A673 (cell line): ENCODE measurements at regions not wholly inside any gene's neighbourhood (a gene's known extent, or its start where the extent isn't known, plus 50 kb on each side); places are given as distances from the start of the nearest gene placed in this dataset.
A peak's percentile ranks its signal among the peaks of the same experiment; 100 is the strongest.
"Not testable (repeated sequence)": the region's sequence is repeated elsewhere in the genome, so short reads cannot be mapped to it uniquely, and the experiment has no call there.

Source experiments
- BruUV-seq: library from RNA; stranded (reverse); fragments of 400-500 nt; replicated peaks from 2 replicates; lab custom pipeline; 2021; lab: Mats Ljungman, UMichigan
- CTCF ChIA-PET: fragments of 300-600 bp; sonication (Branson Sonifier 250); formaldehyde crosslinking; loops from one replicate; lab custom pipeline; 2022; ENCODE audit warnings: antibody characterized with exemption; lab: Charles Lee
- POLR2A ChIA-PET: fragments of 300-600 bp; sonication (Branson Sonifier 250); formaldehyde crosslinking; loops from one replicate; lab custom pipeline; 2022; ENCODE audit warnings: antibody characterized with exemption; ENCODE audit not compliant: low non-redundant PET; lab: Charles Lee
- DNase-seq: peaks from one replicate; pipeline ENCODE4 v3.0.0-alpha.2; 2015; ENCODE audit warnings: low spot score
- H3K27ac ChIP-seq: fragments of 200-600 bp; sonication (generic); 2 replicates; pipeline ENCODE4 v1.5.1; 2016; ENCODE audit warnings: mixed run types, low read depth, mild to moderate bottlenecking, mixed read lengths, antibody characterized with exemption, low read length; ENCODE audit not compliant: poor library complexity, severe bottlenecking
- H3K27me3 ChIP-seq: fragments of 200-600 bp; sonication (generic); replicated peaks from 2 replicates; pipeline ENCODE4 v1.6.1; 2017; ENCODE audit warnings: mixed run types, low read depth, mild to moderate bottlenecking, mixed read lengths, antibody characterized with exemption, low read length; ENCODE audit not compliant: insufficient read depth, poor library complexity
- H3K36me3 ChIP-seq: fragments of 200-600 bp; sonication (generic); 2 replicates; pipeline ENCODE4 v1.6.1; 2016; ENCODE audit warnings: mixed run types, mild to moderate bottlenecking, mixed read lengths, antibody characterized with exemption, low read length; ENCODE audit not compliant: insufficient read depth, poor library complexity, severe bottlenecking
- H3K4me1 ChIP-seq: fragments of 200-600 bp; sonication (generic); 2 replicates; pipeline ENCODE4 v1.6.1; 2017; ENCODE audit warnings: mixed run types, mild to moderate bottlenecking, mixed read lengths, antibody characterized with exemption, low read length; ENCODE audit not compliant: insufficient read depth, poor library complexity, severe bottlenecking
- H3K4me3 ChIP-seq: fragments of 200-600 bp; sonication (generic); 2 replicates; pipeline ENCODE4 v1.5.1; 2016; ENCODE audit warnings: low read depth, mixed run types, mild to moderate bottlenecking, mixed read lengths, low read length; ENCODE audit not compliant: poor library complexity, severe bottlenecking
- H3K9me3 ChIP-seq: fragments of 200-600 bp; sonication (generic); 2 replicates; pipeline ENCODE4 v1.6.1; 2016; ENCODE audit warnings: mixed run types, low read depth, mild to moderate bottlenecking, mixed read lengths, antibody characterized with exemption, low read length; ENCODE audit not compliant: poor library complexity, severe bottlenecking
- EZH2 ChIP-seq: fragments of 200-600 bp; sonication (generic); IDR thresholded peaks from 2 replicates; pipeline ENCODE4 v1.6.1; 2017; ENCODE audit warnings: borderline replicate concordance, low read depth, mild to moderate bottlenecking, mixed read lengths, antibody characterized with exemption, low read length; ENCODE audit not compliant: poor library complexity, severe bottlenecking
- intact Hi-C: fragments of 100-400 bp; cut with micrococcal nuclease; formaldehyde crosslinking; loops from one replicate; pipeline ENCODE4 v1.10.0; 2022; ENCODE audit not compliant: unreplicated experiment
- TF ChIP-seq, protein P1 (sequence below): fragments of 300-800, 200-600 bp; sonication (generic); conservative IDR thresholded peaks from 2 replicates; pipeline ENCODE4 v1.5.1; 2017; ENCODE audit warnings: low read depth, mild to moderate bottlenecking, antibody characterized with exemption, low read length, moderate library complexity, mixed read lengths

DNA sequence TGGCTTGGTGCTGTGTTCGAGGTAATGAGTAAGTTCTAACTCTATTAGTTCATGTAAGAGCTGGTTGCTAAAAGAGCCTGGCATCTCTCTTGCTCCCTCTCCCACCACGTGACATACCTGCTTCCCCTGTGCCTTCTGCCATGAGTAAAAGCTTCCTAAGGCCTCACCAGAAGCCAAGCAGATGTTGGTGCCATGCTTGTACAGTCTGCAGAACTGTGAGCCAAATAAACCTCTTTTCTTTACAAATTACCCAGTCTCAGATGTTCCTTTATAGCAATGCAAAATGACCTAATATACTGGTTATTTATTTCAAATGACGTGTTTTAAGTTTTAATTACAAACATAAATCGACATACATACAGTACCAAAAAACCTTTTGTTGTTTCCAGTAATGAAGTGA, 101.7 kb upstream of the DNAJC1 start:
- TF ChIP-seq EZH2 = no peak
- TF ChIP-seq, protein P1, sequence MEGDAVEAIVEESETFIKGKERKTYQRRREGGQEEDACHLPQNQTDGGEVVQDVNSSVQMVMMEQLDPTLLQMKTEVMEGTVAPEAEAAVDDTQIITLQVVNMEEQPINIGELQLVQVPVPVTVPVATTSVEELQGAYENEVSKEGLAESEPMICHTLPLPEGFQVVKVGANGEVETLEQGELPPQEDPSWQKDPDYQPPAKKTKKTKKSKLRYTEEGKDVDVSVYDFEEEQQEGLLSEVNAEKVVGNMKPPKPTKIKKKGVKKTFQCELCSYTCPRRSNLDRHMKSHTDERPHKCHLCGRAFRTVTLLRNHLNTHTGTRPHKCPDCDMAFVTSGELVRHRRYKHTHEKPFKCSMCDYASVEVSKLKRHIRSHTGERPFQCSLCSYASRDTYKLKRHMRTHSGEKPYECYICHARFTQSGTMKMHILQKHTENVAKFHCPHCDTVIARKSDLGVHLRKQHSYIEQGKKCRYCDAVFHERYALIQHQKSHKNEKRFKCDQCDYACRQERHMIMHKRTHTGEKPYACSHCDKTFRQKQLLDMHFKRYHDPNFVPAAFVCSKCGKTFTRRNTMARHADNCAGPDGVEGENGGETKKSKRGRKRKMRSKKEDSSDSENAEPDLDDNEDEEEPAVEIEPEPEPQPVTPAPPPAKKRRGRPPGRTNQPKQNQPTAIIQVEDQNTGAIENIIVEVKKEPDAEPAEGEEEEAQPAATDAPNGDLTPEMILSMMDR = no peak
- DNase-seq = no peak
- Histone ChIP-seq H3K9me3 (no peaks in the 10 kb centered on the region), H3K4me3 (no peak overlapping the region), H3K27me3 (no peaks in the 10 kb centered on the region), H3K27ac (no peak overlapping the region), H3K4me1 (no peaks in the 10 kb centered on the region), H3K36me3 (no peaks in the 10 kb centered on the region)
- no TSS peak for BruUV-seq
- ChIA-PET POLR2A (no interaction called here), CTCF (no interaction called here)
- intact Hi-C loops = no loop called here

DNA sequence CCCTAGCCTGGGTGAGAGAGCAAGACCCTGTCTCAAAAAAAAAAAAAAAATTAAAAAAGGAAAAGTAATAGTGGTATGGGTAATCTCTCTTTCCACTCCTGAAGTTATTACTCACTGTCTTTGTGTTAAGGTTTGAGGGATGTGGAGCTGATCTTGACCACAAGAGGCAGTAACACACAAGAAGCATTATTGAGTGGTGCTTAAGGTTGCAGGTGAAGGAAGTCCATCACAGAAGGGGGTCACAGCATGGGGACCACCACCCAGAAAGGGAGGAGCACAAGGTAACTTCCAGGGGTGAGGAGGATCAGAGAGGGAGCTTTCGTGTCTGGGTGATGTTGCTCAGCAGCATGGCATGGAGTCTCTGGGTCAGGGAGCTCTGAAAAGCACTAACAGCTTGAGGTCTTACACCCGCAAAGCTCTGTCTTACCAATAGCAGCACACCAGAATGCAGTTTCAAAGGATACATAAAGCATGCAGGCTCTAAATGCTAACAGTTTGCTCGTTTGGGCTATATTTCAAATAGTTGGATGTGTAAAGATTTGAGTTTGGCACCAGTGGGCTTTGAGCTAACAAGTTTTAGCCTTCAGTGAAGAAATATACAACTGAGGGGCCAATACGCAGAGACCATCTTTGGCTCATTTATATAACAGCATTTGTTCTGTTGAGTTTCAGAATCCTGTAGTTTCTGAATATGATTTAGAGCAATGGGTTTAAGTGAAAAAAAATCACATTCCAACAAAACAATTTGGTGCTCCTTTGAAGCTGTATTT, 100.4 kb upstream of the DNAJC1 start:
- Histone ChIP-seq H3K27ac (no peak overlapping the region), H3K4me1 (no peaks in the 10 kb centered on the region), H3K27me3 (no peaks in the 10 kb centered on the region), H3K36me3 (no peaks in the 10 kb centered on the region), H3K4me3 (no peak overlapping the region), H3K9me3 (no peaks in the 10 kb centered on the region)
- BruUV-seq = no TSS peak
- ChIA-PET CTCF (interaction anchor here (0.7 kb wide), 1 partner anchor 107 kb away, joined by 3 read pairs; no protein-coding TSS in a partner anchor), POLR2A (no interaction called here)
- TF ChIP-seq EZH2 = no peak
- TF ChIP-seq, protein P1 = peak; percentile 50
- DNase-seq = peak; percentile 4
- intact Hi-C loops = no loop called here

DNA sequence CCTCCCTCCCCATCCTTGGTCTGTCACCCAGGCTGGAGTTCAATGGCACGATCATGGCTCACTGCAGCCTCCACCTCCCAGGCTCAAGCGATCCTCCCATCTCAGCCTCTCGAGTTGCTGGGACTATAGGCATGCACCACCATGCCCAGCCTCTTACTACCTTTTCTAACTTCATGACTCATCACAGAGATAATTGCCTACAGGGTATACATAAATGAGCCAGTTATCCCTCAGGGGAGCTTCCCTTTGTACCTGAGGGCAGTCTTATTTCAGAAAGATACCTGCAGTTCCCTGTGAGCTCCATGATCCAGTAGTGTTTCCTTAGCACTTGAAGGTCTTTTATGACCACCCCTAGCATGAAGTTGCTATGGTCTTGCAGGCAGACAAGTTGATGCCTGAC, 94.2 kb upstream of the DNAJC1 start:
- Histone ChIP-seq H3K27me3 (no peaks in the 10 kb centered on the region), H3K9me3 (no peaks in the 10 kb centered on the region), H3K27ac (no peak overlapping the region), H3K4me1 (no peaks in the 10 kb centered on the region), H3K36me3 (no peaks in the 10 kb centered on the region), H3K4me3 (no peak overlapping the region)
- CTCF ChIA-PET = no interaction called here
- no peak for TF ChIP-seq EZH2
- TF ChIP-seq, protein P1 = no peak
- intact Hi-C loops = no loop called here
- DNase-seq = no peak
- POLR2A ChIA-PET = no interaction called here
- no TSS peak for BruUV-seq

DNA sequence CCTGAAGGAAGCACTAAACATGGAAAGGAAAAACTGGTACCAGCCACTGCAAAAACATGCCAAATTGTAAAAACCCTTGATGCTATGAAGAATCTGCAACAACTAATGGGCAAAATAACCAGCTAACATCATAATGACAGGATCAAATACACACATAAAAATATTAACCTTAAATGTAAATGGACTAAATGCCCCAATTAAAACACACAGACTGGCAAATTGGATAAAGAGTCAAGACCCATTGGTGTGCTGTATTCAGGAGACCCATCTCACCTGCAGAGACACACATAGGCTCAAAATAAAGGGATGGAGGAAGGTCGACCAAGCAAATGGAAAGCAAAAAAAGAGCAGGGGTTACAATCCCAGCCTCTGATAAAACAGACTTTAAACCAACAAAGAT, 87.7 kb upstream of the DNAJC1 start:
- POLR2A ChIA-PET, H3K36me3 ChIP-seq, intact Hi-C loops, CTCF ChIA-PET, H3K9me3 ChIP-seq, BruUV-seq, H3K27ac ChIP-seq, DNase-seq, H3K4me1 ChIP-seq, H3K4me3 ChIP-seq, H3K27me3 ChIP-seq: not testable (repeated sequence)
